ENCODE measurements at regions not wholly inside any gene's neighbourhood (a gene's known extent, or its start where the extent isn't known, plus 50 kb on each side); places are given as distances from the start of the nearest gene placed in this dataset.

DNA sequence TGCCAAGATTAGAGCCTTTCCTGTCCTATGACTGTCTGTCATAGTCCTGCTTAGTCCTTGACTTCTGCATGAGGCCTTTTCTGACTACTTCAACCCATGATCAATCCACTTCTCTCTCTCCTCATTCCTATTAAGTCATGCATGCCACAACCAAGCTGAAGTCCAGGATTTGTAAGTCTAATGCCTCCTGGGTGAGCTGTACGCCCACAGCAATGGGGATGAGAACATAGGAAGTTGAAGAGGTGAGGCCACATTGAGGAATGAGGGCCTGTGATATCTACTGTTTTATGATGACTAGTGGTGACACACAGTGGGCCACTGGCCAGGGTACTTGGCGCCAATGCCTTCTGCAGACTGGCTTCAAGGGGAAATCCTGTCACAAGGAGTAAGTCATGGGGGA lies 994.1 kb upstream of the TMEM132C start:
- WGBS (ENCODE audit: insufficient coverage, insufficient replicate concordance, low lambda C conversion rate, missing lambda C conversion rate), result 0% methylated on average over 2 of the region's 2 CpGs
- in situ Hi-C loops (cut with MboI), result no loop called here
- no peaks in the 10 kb centered on the region for H3K36me3 ChIP-seq (ENCODE audit: control insufficient read depth in 2 of 2, insufficient read depth in 2 of 2, low read length in 1 of 2)
- no peak overlapping the region for H3K4me2 ChIP-seq (ENCODE audit: control insufficient read depth, insufficient read depth)
- RAD21 ChIA-PET (ENCODE audit: unreplicated experiment), result no interaction called here
- FAIRE-seq (no peak), DNase-seq (ENCODE audit: low read depth, low spot score) (no peak), ATAC-seq (no peak)
- no TSS peak for BruUV-seq (replicated peaks)
- no peak overlapping the region for H3K27ac ChIP-seq (ENCODE audit: control insufficient read depth, insufficient read depth)
- H3K9me3 ChIP-seq (replicated peaks; ENCODE audit: control insufficient read depth, insufficient read depth, low read length), result no peaks in the 10 kb centered on the region; the same call in 1 of the 3 replicates
- intact Hi-C loops (cut with micrococcal nuclease; ENCODE audit: unreplicated experiment), result no loop called here
- H3K27me3 ChIP-seq (replicated peaks in 1 of 2; ENCODE audit: control insufficient read depth in 2 of 2, insufficient read depth in 2 of 2, low read length in 1 of 2), result no peaks in the 10 kb centered on the region
- SMC1A ChIA-PET (ENCODE audit: uncharacterized antibody, unreplicated experiment), result no interaction called here
- POLR2A ChIA-PET, result no interaction called here
- H2AFZ ChIP-seq (ENCODE audit: control insufficient read depth, low read depth, low read length), result no peak overlapping the region
- TF ChIP-seq RAD51 (IDR thresholded peaks at IDR 0.05), result no peak
- TF ChIP-seq EED (IDR thresholded peaks at IDR 0.05; ENCODE audit: low read depth), result no peak
- TF ChIP-seq FOXK2 (IDR thresholded peaks at IDR 0.05), result no peak
- TF ChIP-seq SRF (IDR thresholded peaks at IDR 0.05; ENCODE audit: low read depth in 2 of 2, low read length in 2 of 2), result no peak
- no peak for TF ChIP-seq HDAC6 (IDR thresholded peaks at IDR 0.05; ENCODE audit: unreplicated experiment)
- TF ChIP-seq, protein P1, sequence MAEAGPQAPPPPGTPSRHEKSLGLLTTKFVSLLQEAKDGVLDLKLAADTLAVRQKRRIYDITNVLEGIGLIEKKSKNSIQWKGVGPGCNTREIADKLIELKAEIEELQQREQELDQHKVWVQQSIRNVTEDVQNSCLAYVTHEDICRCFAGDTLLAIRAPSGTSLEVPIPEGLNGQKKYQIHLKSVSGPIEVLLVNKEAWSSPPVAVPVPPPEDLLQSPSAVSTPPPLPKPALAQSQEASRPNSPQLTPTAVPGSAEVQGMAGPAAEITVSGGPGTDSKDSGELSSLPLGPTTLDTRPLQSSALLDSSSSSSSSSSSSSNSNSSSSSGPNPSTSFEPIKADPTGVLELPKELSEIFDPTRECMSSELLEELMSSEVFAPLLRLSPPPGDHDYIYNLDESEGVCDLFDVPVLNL (IDR thresholded peaks at IDR 0.05; ENCODE audit: low read depth, low read length), result no peak
- H3K4me1 ChIP-seq (ENCODE audit: control insufficient read depth, insufficient read depth, low read length), result no peaks in the 10 kb centered on the region
- H3K79me2 ChIP-seq (ENCODE audit: control insufficient read depth, insufficient read depth, low read length), result no peaks in the 10 kb centered on the region
- no peak overlapping the region for H3K4me3 ChIP-seq
- no peak overlapping the region for H3K9ac ChIP-seq (ENCODE audit: control insufficient read depth, insufficient read depth, low read length)
- CTCF ChIA-PET, result no interaction called here
- H4K20me1 ChIP-seq (ENCODE audit: control insufficient read depth, insufficient read depth), result no peaks in the 10 kb centered on the region

DNA sequence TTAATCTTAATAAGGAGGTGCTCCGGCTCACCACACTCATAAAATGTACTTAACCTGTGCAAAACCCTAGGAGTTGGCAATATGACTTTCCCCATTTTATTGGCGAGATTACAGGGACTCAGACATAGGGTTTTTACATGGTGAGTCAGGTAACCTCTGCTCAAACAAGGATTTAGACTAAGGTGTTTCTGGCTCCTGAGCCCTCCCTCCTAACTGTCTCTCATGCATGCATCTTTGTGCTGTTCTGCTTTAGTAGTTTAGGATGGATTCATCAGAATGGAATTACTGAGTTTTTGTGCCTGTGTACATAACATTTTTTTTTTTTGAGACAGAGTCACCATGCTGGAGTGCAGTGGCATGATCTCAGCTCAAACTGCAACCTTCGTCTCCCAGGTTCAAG lies 993.3 kb upstream of the TMEM132C start:
- ATAC-seq (no peak), FAIRE-seq (no peak), DNase-seq (ENCODE audit: low read depth, low spot score) (no peak)
- H3K4me3 ChIP-seq, result no peak overlapping the region
- no peak overlapping the region for H2AFZ ChIP-seq (ENCODE audit: control insufficient read depth, low read depth, low read length)
- WGBS (ENCODE audit: insufficient coverage, insufficient replicate concordance, low lambda C conversion rate, missing lambda C conversion rate), result 0% methylated on average over 3 of the region's 3 CpGs
- ChIA-PET SMC1A (ENCODE audit: uncharacterized antibody, unreplicated experiment) (no interaction called here), CTCF (no interaction called here), RAD21 (ENCODE audit: unreplicated experiment) (no interaction called here), POLR2A (no interaction called here)
- in situ Hi-C loops (cut with MboI), result no loop called here
- H3K36me3 ChIP-seq (ENCODE audit: control insufficient read depth in 2 of 2, insufficient read depth in 2 of 2, low read length in 1 of 2), result no peaks in the 10 kb centered on the region
- H3K27ac ChIP-seq (ENCODE audit: control insufficient read depth, insufficient read depth), result no peak overlapping the region
- H3K9ac ChIP-seq (ENCODE audit: control insufficient read depth, insufficient read depth, low read length), result no peak overlapping the region
- H3K79me2 ChIP-seq (ENCODE audit: control insufficient read depth, insufficient read depth, low read length), result no peaks in the 10 kb centered on the region
- no peaks in the 10 kb centered on the region for H4K20me1 ChIP-seq (ENCODE audit: control insufficient read depth, insufficient read depth)
- H3K4me1 ChIP-seq (ENCODE audit: control insufficient read depth, insufficient read depth, low read length), result no peaks in the 10 kb centered on the region
- BruUV-seq (replicated peaks), result no TSS peak
- H3K4me2 ChIP-seq (ENCODE audit: control insufficient read depth, insufficient read depth), result no peak overlapping the region
- intact Hi-C loops (cut with micrococcal nuclease; ENCODE audit: unreplicated experiment), result no loop called here
- no peaks in the 10 kb centered on the region; the same call in 1 of the 3 replicates for H3K9me3 ChIP-seq (replicated peaks; ENCODE audit: control insufficient read depth, insufficient read depth, low read length)
- no peaks in the 10 kb centered on the region for H3K27me3 ChIP-seq (replicated peaks in 1 of 2; ENCODE audit: control insufficient read depth in 2 of 2, insufficient read depth in 2 of 2, low read length in 1 of 2)
- TF ChIP-seq, protein P2, sequence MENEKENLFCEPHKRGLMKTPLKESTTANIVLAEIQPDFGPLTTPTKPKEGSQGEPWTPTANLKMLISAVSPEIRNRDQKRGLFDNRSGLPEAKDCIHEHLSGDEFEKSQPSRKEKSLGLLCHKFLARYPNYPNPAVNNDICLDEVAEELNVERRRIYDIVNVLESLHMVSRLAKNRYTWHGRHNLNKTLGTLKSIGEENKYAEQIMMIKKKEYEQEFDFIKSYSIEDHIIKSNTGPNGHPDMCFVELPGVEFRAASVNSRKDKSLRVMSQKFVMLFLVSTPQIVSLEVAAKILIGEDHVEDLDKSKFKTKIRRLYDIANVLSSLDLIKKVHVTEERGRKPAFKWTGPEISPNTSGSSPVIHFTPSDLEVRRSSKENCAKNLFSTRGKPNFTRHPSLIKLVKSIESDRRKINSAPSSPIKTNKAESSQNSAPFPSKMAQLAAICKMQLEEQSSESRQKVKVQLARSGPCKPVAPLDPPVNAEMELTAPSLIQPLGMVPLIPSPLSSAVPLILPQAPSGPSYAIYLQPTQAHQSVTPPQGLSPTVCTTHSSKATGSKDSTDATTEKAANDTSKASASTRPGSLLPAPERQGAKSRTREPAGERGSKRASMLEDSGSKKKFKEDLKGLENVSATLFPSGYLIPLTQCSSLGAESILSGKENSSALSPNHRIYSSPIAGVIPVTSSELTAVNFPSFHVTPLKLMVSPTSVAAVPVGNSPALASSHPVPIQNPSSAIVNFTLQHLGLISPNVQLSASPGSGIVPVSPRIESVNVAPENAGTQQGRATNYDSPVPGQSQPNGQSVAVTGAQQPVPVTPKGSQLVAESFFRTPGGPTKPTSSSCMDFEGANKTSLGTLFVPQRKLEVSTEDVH (IDR thresholded peaks at IDR 0.05; ENCODE audit: low read depth, partially characterized antibody), result no peak
- TF ChIP-seq ZZZ3 (IDR thresholded peaks at IDR 0.05; ENCODE audit: control insufficient read depth, insufficient read length, low read depth) (no peak), DPF2 (IDR thresholded peaks at IDR 0.05) (no peak), CEBPB (IDR thresholded peaks at IDR 0.05; ENCODE audit: borderline replicate concordance in 1 of 2, low read depth in 2 of 2, low read length in 2 of 2) (no peak)
- TF ChIP-seq, protein P3, sequence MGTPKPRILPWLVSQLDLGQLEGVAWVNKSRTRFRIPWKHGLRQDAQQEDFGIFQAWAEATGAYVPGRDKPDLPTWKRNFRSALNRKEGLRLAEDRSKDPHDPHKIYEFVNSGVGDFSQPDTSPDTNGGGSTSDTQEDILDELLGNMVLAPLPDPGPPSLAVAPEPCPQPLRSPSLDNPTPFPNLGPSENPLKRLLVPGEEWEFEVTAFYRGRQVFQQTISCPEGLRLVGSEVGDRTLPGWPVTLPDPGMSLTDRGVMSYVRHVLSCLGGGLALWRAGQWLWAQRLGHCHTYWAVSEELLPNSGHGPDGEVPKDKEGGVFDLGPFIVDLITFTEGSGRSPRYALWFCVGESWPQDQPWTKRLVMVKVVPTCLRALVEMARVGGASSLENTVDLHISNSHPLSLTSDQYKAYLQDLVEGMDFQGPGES (IDR thresholded peaks at IDR 0.05), result no peak
- TF ChIP-seq, protein P4, sequence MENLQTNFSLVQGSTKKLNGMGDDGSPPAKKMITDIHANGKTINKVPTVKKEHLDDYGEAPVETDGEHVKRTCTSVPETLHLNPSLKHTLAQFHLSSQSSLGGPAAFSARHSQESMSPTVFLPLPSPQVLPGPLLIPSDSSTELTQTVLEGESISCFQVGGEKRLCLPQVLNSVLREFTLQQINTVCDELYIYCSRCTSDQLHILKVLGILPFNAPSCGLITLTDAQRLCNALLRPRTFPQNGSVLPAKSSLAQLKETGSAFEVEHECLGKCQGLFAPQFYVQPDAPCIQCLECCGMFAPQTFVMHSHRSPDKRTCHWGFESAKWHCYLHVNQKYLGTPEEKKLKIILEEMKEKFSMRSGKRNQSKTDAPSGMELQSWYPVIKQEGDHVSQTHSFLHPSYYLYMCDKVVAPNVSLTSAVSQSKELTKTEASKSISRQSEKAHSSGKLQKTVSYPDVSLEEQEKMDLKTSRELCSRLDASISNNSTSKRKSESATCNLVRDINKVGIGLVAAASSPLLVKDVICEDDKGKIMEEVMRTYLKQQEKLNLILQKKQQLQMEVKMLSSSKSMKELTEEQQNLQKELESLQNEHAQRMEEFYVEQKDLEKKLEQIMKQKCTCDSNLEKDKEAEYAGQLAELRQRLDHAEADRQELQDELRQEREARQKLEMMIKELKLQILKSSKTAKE (IDR thresholded peaks at IDR 0.05; ENCODE audit: low read depth, poor library complexity, severe bottlenecking), result no peak
